Uterus (tissue), 3 donors: ENCODE measurements at regions not wholly inside any gene's neighbourhood (a gene's known extent, or its start where the extent isn't known, plus 50 kb on each side); places are given as distances from the start of the nearest gene placed in this dataset.

Experiments used
- DNase-seq, 2 donors: peaks; one replicate each; pipeline ENCODE4 v3.0.0-alpha.2; 2019 to 2020
- H3K27ac ChIP-seq, 2 donors: fragments of 200-600 bp; sonication (generic); 1 replicate in 1 of 2; 2 replicates in 1 of 2; pipeline ENCODE4 v1.5.1; 2016 to 2018
- H3K27me3 ChIP-seq, 2 donors: fragments of 200-600 bp; sonication (generic); one replicate each; pipeline ENCODE4 v1.5.1; 2018 to 2019; ENCODE audit warnings: control low read depth in 1 of 2
- H3K36me3 ChIP-seq, 2 donors: fragments of 200-600 bp; sonication (generic); one replicate each; pipeline ENCODE4 v1.5.1; 2019; ENCODE audit warnings: control low read depth in 1 of 2
- H3K4me1 ChIP-seq, 2 donors: fragments of 200-600 bp; sonication (generic); one replicate each; pipeline ENCODE4 v1.5.1; 2018 to 2019; ENCODE audit warnings: control low read depth in 1 of 2
- H3K4me3 ChIP-seq, 2 donors: fragments of 200-600 bp; sonication (generic); 1 replicate in 1 of 2; 2 replicates in 1 of 2; pipeline ENCODE4 v1.5.1; 2018 to 2019; ENCODE audit warnings: mild to moderate bottlenecking in 1 of 2
- H3K9me3 ChIP-seq, 2 donors: fragments of 200-600 bp; sonication (generic); one replicate each; pipeline ENCODE4 v1.5.1; 2019; ENCODE audit warnings: control low read depth in 1 of 2
- POLR2A ChIP-seq, 2 donors: fragments of 450-650 bp; IDR thresholded peaks; one replicate each; pipeline ENCODE4 v1.6.1; 2016; ENCODE audit warnings: antibody characterized with exemption in 2 of 2, mild to moderate bottlenecking in 1 of 2, moderate library complexity in 1 of 2
- intact Hi-C: fragments of 100-400 bp; cut with DNase I; formaldehyde crosslinking; loops from one replicate; pipeline ENCODE4 v1.15.1; 2023; ENCODE audit warnings: low total_unique reads
- TF ChIP-seq, protein P1 (sequence below), 4 experiments: fragments of 200-600 bp in 2 of 4; fragments of 450-650 bp in 2 of 4; sonication (generic) in 2 of 4; IDR thresholded peaks; one replicate each; pipeline ENCODE4 v1.5.1; 2016 to 2019; ENCODE audit warnings: antibody characterized with exemption in 4 of 4, mild to moderate bottlenecking in 2 of 4, moderate library complexity in 1 of 4
- donor health status: DM: yes; HTN: yes; CAD: no.

DNA sequence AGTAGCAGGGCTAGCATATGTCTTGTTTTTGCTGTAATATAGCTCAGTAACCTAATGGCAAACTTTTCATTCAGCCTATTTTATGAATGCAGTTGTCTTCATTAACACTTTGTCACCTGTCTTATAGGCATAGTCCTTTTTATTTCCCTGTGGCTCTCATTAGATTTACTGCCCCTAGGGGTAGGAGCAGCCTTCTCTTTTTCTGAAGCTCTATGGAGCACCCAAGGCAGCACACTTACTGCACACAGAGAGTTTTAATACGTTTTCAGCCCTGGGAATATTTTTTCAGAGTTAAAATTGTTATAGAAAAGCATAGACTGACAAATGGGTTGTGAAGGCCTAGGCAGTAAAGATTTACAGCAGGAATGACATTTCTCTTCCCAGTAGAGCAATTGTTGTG is 406.8 kb downstream of the TMA16 start:
- DNase-seq: no peak
- no peak for TF ChIP-seq POLR2A (IDR thresholded peaks at IDR 0.05)
- TF ChIP-seq, protein P1, sequence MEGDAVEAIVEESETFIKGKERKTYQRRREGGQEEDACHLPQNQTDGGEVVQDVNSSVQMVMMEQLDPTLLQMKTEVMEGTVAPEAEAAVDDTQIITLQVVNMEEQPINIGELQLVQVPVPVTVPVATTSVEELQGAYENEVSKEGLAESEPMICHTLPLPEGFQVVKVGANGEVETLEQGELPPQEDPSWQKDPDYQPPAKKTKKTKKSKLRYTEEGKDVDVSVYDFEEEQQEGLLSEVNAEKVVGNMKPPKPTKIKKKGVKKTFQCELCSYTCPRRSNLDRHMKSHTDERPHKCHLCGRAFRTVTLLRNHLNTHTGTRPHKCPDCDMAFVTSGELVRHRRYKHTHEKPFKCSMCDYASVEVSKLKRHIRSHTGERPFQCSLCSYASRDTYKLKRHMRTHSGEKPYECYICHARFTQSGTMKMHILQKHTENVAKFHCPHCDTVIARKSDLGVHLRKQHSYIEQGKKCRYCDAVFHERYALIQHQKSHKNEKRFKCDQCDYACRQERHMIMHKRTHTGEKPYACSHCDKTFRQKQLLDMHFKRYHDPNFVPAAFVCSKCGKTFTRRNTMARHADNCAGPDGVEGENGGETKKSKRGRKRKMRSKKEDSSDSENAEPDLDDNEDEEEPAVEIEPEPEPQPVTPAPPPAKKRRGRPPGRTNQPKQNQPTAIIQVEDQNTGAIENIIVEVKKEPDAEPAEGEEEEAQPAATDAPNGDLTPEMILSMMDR (IDR thresholded peaks at IDR 0.05): no peak
- Histone ChIP-seq H3K9me3 (no peaks in the 10 kb centered on the region), H3K27ac (no peak overlapping the region), H3K36me3 (no peaks in the 10 kb centered on the region), H3K4me1 (no peaks in the 10 kb centered on the region), H3K4me3 (no peak overlapping the region), H3K27me3 (no peaks in the 10 kb centered on the region)
- intact Hi-C loops: no loop called here

DNA sequence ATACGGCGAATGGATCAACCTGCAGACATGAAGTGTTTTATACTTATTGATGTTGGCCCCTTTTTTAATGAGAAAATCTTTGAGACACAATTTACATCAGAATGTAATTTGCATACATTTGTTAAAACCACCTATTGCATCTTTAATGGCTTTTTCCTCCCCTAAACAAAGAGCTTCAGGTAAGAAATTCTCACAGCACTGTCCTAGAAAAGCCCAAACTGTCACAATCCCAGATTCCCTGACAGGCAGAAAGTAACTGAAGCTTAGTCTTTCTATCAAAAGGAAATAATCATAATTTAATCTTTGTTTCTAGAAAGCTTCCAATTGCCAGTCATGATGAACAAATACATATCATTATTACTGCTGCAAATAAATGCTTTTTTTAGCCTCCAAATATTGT is 407.9 kb downstream of the TMA16 start:
- no peaks in the 10 kb centered on the region for H3K4me1 ChIP-seq
- TF ChIP-seq POLR2A (IDR thresholded peaks at IDR 0.05): no peak
- TF ChIP-seq, protein P1 (IDR thresholded peaks at IDR 0.05): no peak

GRCh38 chr4:163911891-163912290 is 417.4 kb downstream of the TMA16 start:
- no peaks in the 10 kb centered on the region for H3K4me1 ChIP-seq
- DNase-seq: no peak
- intact Hi-C loops: no loop called here
- H3K36me3 ChIP-seq: no peaks in the 10 kb centered on the region
- no peak overlapping the region for H3K4me3 ChIP-seq
- no peaks in the 10 kb centered on the region for H3K9me3 ChIP-seq
- no peak overlapping the region for H3K27ac ChIP-seq
- no peak for TF ChIP-seq POLR2A (IDR thresholded peaks at IDR 0.05)
- TF ChIP-seq, protein P1 (IDR thresholded peaks at IDR 0.05): no peak
- H3K27me3 ChIP-seq: no peaks in the 10 kb centered on the region

More for the DNA sequence above, 407.9 kb downstream of the TMA16 start:
- no peak overlapping the region for H3K27ac ChIP-seq
- H3K36me3 ChIP-seq: no peaks in the 10 kb centered on the region
- DNase-seq: no peak
- no peak overlapping the region for H3K4me3 ChIP-seq
- no peaks in the 10 kb centered on the region for H3K27me3 ChIP-seq
- H3K9me3 ChIP-seq: no peaks in the 10 kb centered on the region
- intact Hi-C loops: no loop called here

DNA sequence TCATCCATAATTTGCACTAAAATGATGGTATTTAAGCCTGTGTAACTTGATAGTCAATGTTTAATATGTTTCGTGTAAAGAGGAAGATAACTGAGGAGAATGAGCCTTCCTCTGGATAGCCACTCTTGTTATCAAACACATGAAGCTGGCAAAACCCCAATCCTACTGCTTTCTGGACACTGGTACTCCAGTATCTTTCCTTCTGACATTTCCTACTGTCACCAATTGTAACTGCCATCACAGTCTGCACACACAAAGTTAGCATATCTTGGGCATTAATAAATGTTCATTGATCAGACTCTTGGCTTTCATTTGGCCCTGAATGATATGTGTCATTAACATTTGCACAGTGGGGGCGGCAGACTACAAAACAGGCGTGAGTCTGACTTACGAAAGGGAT is 419.1 kb downstream of the TMA16 start:
- no peak overlapping the region for H3K4me3 ChIP-seq
- H3K4me1 ChIP-seq: no peaks in the 10 kb centered on the region
- DNase-seq: no peak

GRCh38 chr4:163915896-163916295 is 421.4 kb downstream of the TMA16 start:
- DNase-seq: no peak
- TF ChIP-seq POLR2A (IDR thresholded peaks at IDR 0.05): no peak
- TF ChIP-seq, protein P1 (IDR thresholded peaks at IDR 0.05): no peak
- H3K27ac ChIP-seq: no peak overlapping the region
- H3K4me3 ChIP-seq: no peak overlapping the region
- H3K4me1 ChIP-seq: no peaks in the 10 kb centered on the region
- no peaks in the 10 kb centered on the region for H3K27me3 ChIP-seq
- no peaks in the 10 kb centered on the region for H3K36me3 ChIP-seq
- intact Hi-C loops: no loop called here
- H3K9me3 ChIP-seq: no peaks in the 10 kb centered on the region

More for the DNA sequence above, 419.1 kb downstream of the TMA16 start:
- H3K27ac ChIP-seq: no peak overlapping the region
- no peaks in the 10 kb centered on the region for H3K9me3 ChIP-seq
- intact Hi-C loops: no loop called here
- TF ChIP-seq POLR2A (IDR thresholded peaks at IDR 0.05): no peak
- TF ChIP-seq, protein P1 (IDR thresholded peaks at IDR 0.05): no peak
- no peaks in the 10 kb centered on the region for H3K36me3 ChIP-seq
- H3K27me3 ChIP-seq: no peaks in the 10 kb centered on the region
